Retinal pigment epithelial cell (primary cell): ENCODE measurements at regions not wholly inside any gene's neighbourhood (a gene's known extent, or its start where the extent isn't known, plus 50 kb on each side); places are given as distances from the start of the nearest gene placed in this dataset.

Experiments
- DNase-seq: peaks from one replicate; pipeline ENCODE4 v3.0.0-alpha.2; 2010; ENCODE audit warnings: low read depth
- H3K4me3 ChIP-seq: 2 replicates; pipeline ENCODE4 v1.5.1; 2011; ENCODE audit warnings: mild to moderate bottlenecking, low read length, control low read depth, moderate library complexity
- TF ChIP-seq, protein P1 (sequence below): conservative IDR thresholded peaks from 2 replicates; pipeline ENCODE4 v1.5.1; 2011; ENCODE audit warnings: low read depth, low read length, control low read depth, inconsistent platforms

DNA sequence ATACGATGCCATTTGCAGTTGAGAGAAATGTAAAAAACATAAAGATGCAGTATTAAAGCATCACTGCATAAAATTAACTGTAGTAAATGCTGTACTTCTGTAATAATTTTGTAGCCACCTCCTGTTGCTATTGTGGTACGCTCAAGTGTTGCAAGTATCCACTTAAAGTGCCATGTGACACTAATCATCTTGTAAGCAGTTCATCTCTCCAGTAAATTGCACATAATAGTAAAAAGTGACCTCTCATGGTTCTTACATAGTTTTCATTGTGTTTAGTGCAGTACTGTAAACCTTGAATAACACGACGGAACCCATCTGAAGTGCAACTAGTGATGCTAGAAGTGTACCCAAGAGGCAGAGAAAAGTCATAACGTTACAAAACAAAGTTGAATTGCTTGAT, 190.1 kb upstream of the VGLL2 start:
- H3K4me3 ChIP-seq, result no peak overlapping the region
- TF ChIP-seq, protein P1, sequence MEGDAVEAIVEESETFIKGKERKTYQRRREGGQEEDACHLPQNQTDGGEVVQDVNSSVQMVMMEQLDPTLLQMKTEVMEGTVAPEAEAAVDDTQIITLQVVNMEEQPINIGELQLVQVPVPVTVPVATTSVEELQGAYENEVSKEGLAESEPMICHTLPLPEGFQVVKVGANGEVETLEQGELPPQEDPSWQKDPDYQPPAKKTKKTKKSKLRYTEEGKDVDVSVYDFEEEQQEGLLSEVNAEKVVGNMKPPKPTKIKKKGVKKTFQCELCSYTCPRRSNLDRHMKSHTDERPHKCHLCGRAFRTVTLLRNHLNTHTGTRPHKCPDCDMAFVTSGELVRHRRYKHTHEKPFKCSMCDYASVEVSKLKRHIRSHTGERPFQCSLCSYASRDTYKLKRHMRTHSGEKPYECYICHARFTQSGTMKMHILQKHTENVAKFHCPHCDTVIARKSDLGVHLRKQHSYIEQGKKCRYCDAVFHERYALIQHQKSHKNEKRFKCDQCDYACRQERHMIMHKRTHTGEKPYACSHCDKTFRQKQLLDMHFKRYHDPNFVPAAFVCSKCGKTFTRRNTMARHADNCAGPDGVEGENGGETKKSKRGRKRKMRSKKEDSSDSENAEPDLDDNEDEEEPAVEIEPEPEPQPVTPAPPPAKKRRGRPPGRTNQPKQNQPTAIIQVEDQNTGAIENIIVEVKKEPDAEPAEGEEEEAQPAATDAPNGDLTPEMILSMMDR, result no peak
- no peak for DNase-seq

DNA sequence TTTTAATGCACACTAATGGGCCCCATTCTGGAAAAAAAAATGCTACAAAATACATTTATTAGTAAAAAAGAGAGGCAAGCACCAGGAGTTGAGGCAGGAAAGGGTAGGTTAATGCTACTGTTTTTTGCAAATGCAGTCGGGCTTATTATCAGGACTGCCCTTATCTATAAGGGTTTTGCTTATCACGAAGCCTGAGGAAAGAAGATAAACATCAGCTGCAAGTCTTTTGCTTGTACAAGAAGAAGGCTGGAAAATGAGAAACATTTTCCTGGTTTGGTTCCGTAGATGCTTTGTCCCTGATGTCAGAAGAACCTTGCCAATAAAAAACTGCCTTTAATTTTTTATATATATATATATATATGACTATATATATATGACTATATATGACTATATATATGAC, 189.3 kb upstream of the VGLL2 start:
- no peak overlapping the region for H3K4me3 ChIP-seq
- no peak for DNase-seq
- TF ChIP-seq, protein P1, result no peak

DNA sequence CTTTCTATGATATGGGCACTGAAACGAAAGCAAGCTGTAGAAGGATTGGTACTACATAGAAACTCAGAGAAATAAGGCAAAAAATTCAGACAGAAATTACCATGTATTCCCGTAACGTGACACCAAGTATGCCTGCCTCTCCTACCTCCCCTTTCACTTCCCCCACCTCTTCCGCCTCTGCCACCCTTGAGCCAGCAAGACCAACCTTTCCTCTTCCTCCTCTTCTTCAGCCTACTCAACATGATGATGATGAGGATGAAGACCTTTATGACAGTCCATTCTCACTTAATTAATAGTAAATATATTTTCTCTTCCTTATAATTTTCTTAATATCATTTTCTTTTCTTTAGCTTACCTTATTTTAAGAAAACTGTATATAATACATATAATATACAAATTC, 188.1 kb upstream of the VGLL2 start:
- no peak for DNase-seq
- no peak overlapping the region for H3K4me3 ChIP-seq
- TF ChIP-seq, protein P1, result no peak

DNA sequence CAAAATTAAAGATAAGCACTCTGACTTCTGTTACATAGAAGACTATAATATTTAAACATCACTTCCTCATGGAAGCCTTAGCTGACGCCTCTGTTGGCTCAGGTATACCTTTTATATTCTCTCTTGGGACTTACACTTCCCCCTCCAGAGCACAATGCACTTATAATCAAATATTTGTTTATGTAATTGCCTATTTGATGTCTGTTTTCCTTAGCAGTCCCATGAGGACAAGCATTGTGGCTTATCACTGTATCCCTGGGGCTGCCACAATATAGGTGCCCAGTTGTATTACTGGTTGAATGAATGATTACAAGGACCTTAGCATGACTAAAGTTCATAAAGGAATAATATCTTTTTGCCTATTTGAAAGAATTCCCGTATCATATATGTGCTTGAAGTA, 186.7 kb upstream of the VGLL2 start:
- H3K4me3 ChIP-seq, result no peak overlapping the region
- no peak for DNase-seq
- TF ChIP-seq, protein P1, result no peak

DNA sequence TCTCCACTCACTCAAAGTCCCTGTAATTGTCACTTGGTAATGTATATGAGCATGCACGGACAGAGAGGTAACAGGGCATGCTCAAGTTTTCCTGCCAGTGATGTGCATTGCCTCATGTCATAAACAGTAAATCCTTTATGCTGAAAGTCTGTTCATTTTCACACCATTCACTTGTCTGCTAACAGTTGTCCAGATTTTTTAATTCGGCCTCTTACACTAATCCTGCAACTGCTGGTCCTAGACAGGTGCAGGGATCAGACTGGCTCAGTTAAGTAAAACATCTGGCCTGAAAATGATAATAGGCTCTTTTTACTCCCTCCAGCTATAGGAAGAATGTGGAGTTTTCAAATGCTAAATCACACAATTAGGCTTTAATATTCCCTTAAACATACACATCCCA, 185.4 kb upstream of the VGLL2 start:
- DNase-seq, result no peak
- H3K4me3 ChIP-seq, result no peak overlapping the region
- TF ChIP-seq, protein P1, result no peak

DNA sequence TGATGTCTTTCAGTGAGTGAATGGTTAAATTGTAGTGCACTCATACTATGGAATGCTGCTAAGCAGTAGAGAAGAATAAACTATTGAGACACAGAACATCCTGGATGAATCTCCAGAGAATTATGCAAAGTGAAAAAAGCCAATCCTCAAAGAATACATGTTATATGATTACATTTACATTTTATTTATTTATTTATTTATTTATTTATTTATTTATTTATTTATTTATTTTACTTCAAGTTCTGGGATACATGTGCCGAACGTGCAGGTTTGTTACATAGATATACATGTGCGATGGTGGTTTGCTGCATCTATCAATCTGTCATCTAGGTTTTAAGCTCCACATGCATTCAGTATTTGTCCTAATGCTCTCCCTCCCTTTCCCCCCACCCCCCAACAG, 175.8 kb upstream of the VGLL2 start:
- no peak overlapping the region for H3K4me3 ChIP-seq
- TF ChIP-seq, protein P1, result no peak
- DNase-seq, result no peak

DNA sequence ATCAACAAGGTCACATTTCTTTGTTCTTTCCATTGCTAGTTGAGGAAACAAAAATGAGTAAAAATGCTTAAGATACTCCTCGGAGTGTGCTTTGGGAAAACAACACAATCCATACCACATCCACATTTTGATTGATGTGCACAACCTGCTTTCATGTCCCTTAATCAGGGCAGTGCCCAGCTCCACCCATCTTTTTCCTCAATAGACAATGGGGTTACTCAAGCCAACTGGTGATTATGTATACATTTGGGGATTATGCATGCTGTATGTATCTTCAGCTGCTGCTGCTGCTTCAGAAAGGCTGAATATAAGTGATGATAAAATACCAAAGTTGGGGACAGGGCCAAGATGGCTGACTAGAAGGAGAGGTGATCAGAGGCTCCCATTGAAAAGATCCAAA, 155.2 kb upstream of the VGLL2 start:
- TF ChIP-seq, protein P1, result no peak
- no peak for DNase-seq
- H3K4me3 ChIP-seq, result no peak overlapping the region
